SK-N-SH (cell line): ENCODE measurements at regions not wholly inside any gene's neighbourhood (a gene's known extent, or its start where the extent isn't known, plus 50 kb on each side); places are given as distances from the start of the nearest gene placed in this dataset.

Experiments
- CTCF ChIA-PET: fragments of 300-600, 350-600 bp; formaldehyde crosslinking; extraction: SDS; loops from one replicate; lab custom pipeline; 2021; lab: Yijun Ruan, JAX
- POLR2A ChIA-PET: fragments of 350-600 bp; sonication (Branson Sonifier 250); formaldehyde crosslinking; extraction: SDS; loops from one replicate; lab custom pipeline; 2020; ENCODE audit warnings: antibody characterized with exemption, inconsistent platforms; lab: Yijun Ruan, JAX
- DNase-seq: peaks from one replicate; pipeline ENCODE4 v3.0.0; 2012
- H2AFZ ChIP-seq: fragments of 200-600 bp; sonication (generic); 2 replicates; pipeline ENCODE4 v1.8.1; 2016; ENCODE audit warnings: antibody characterized with exemption, mild to moderate bottlenecking, low read depth
- H3F3A ChIP-seq: fragments of 200-600 bp; sonication (generic); replicated peaks from 2 replicates; pipeline ENCODE3; 2016; ENCODE audit warnings: antibody characterized with exemption, mild to moderate bottlenecking; ENCODE audit not compliant: insufficient read depth
- H3K27ac ChIP-seq, 2 experiments: fragments of 200-500 bp in 1 of 2; fragments of 200-600 bp in 1 of 2; sonication (Bioruptor generic) in 1 of 2; sonication (generic), shearing (Covaris generic) in 1 of 2; 2 replicates each; pipeline versions ENCODE4 v1.5.1 to v1.6.1; 2014 to 2016; ENCODE audit warnings: low read depth in 2 of 2, inconsistent platforms in 1 of 2, low read length in 1 of 2, mild to moderate bottlenecking in 1 of 2, mixed read lengths in 1 of 2
- H3K27me3 ChIP-seq: fragments of 200-600 bp; sonication (generic), shearing (Covaris generic); 2 replicates; pipeline ENCODE4 v1.6.1; 2016; ENCODE audit warnings: mixed run types; ENCODE audit not compliant: insufficient read depth
- H3K36me3 ChIP-seq, 2 experiments: fragments of 200-500 bp in 1 of 2; fragments of 200-600 bp in 1 of 2; sonication (Bioruptor generic) in 1 of 2; sonication (generic) in 1 of 2; replicated peaks in 1 of 2; 2 replicates each; pipeline versions ENCODE3 to v1.5.1; 2014 to 2016; ENCODE audit warnings: low read length in 1 of 2, mild to moderate bottlenecking in 1 of 2; ENCODE audit not compliant: insufficient read depth in 2 of 2, control insufficient read depth in 1 of 2
- H3K4me1 ChIP-seq, 2 experiments: fragments of 200-500 bp in 1 of 2; fragments of 200-600 bp in 1 of 2; sonication (Bioruptor generic) in 1 of 2; sonication (generic), shearing (Covaris generic) in 1 of 2; 2 replicates each; pipeline versions ENCODE4 v1.5.1 to v1.6.1; 2014 to 2016; ENCODE audit warnings: low read depth in 1 of 2, low read length in 1 of 2, mixed run types in 1 of 2; ENCODE audit not compliant: insufficient read depth in 2 of 2, control insufficient read depth in 1 of 2
- H3K4me2 ChIP-seq: fragments of 200-600 bp; sonication (generic), shearing (Covaris generic); 2 replicates; pipeline ENCODE4 v1.6.1; 2017; ENCODE audit warnings: mixed run types
- H3K4me3 ChIP-seq, 2 experiments: fragments of 200-500 bp in 1 of 2; fragments of 200-600 bp in 1 of 2; sonication (Bioruptor generic) in 1 of 2; sonication (generic), shearing (Covaris generic) in 1 of 2; 2 replicates each; pipeline versions ENCODE4 v1.5.1 to v1.8.1; 2014 to 2016; ENCODE audit warnings: low read depth in 2 of 2, inconsistent platforms in 1 of 2, low read length in 1 of 2, mild to moderate bottlenecking in 1 of 2, mixed read lengths in 1 of 2, moderate library complexity in 1 of 2
- H3K79me2 ChIP-seq: fragments of 200-600 bp; sonication (generic); 2 replicates; pipeline ENCODE4 v1.8.1; 2017; ENCODE audit warnings: mild to moderate bottlenecking; ENCODE audit not compliant: insufficient read depth
- H3K9ac ChIP-seq: fragments of 200-600 bp; sonication (generic); 2 replicates; pipeline ENCODE4 v1.6.1; 2017; ENCODE audit warnings: mixed run types
- H3K9me2 ChIP-seq: fragments of 200-600 bp; sonication (generic); 2 replicates; pipeline ENCODE4 v1.6.1; 2017; ENCODE audit warnings: mixed run types
- H3K9me3 ChIP-seq: fragments of 200-600 bp; sonication (generic); 2 replicates; pipeline ENCODE4 v1.6.1; 2017; ENCODE audit warnings: mixed run types, mild to moderate bottlenecking, moderate library complexity
- H4K20me1 ChIP-seq: fragments of 200-600 bp; sonication (generic); 2 replicates; pipeline ENCODE4 v1.6.1; 2017; ENCODE audit warnings: mild to moderate bottlenecking, mixed run types; ENCODE audit not compliant: insufficient read depth
- CHD2 ChIP-seq: fragments of 150-350 bp; IDR thresholded peaks from 2 replicates; pipeline ENCODE4 v1.6.1; 2018; ENCODE audit warnings: low read length; ENCODE audit not compliant: partially characterized antibody
- EP300 ChIP-seq, 2 experiments: IDR thresholded peaks; 2 replicates each; pipeline versions ENCODE4 v1.4.0 to v1.6.1; 2012; ENCODE audit warnings: borderline replicate concordance in 1 of 2, low read depth in 1 of 2, low read length in 1 of 2
- FOSL2 ChIP-seq: IDR thresholded peaks from 2 replicates; pipeline ENCODE4 v1.4.0; 2012; ENCODE audit warnings: low read depth, mild to moderate bottlenecking, moderate library complexity, borderline replicate concordance
- GABPA ChIP-seq: IDR thresholded peaks from 2 replicates; pipeline ENCODE4 v1.4.0; 2012; ENCODE audit warnings: low read depth, mild to moderate bottlenecking
- JUND ChIP-seq: IDR thresholded peaks from 2 replicates; pipeline ENCODE4 v1.4.0; 2012
- MEF2A ChIP-seq: IDR thresholded peaks from 2 replicates; pipeline ENCODE4 v1.4.0; 2012; ENCODE audit warnings: low read depth, borderline replicate concordance
- MXI1 ChIP-seq: IDR thresholded peaks from 2 replicates; pipeline ENCODE4 v1.6.1; 2012; ENCODE audit warnings: mild to moderate bottlenecking, low read depth, low read length, improper control_type of control experiment
- NFIC ChIP-seq: IDR thresholded peaks from 2 replicates; pipeline ENCODE4 v1.4.0; 2012; ENCODE audit warnings: borderline replicate concordance
- PBX3 ChIP-seq: IDR thresholded peaks from 2 replicates; pipeline ENCODE4; 2012
- POLR2AphosphoS5 ChIP-seq: IDR thresholded peaks from 2 replicates; pipeline ENCODE4 v1.6.1; 2012; ENCODE audit warnings: low read depth, low read length
- RAD21 ChIP-seq: IDR thresholded peaks from 2 replicates; pipeline ENCODE4 v1.6.1; 2012; ENCODE audit warnings: mild to moderate bottlenecking, low read length
- REST ChIP-seq: IDR thresholded peaks from 2 replicates; pipeline ENCODE4 v1.6.1; 2012; ENCODE audit warnings: mild to moderate bottlenecking, low read depth, low read length, moderate library complexity
- SIN3A ChIP-seq: IDR thresholded peaks from 2 replicates; pipeline ENCODE4 v1.6.1; 2012; ENCODE audit warnings: low read depth, mild to moderate bottlenecking, low read length, moderate library complexity, borderline replicate concordance
- SMC3 ChIP-seq: IDR thresholded peaks from 2 replicates; pipeline ENCODE4 v1.6.1; 2012; ENCODE audit warnings: low read depth, low read length, improper control_type of control experiment
- TAF1 ChIP-seq: IDR thresholded peaks from 2 replicates; pipeline ENCODE4 v1.6.1; 2012; ENCODE audit warnings: low read depth, mild to moderate bottlenecking, low read length, moderate library complexity, borderline replicate concordance
- TCF12 ChIP-seq: IDR thresholded peaks from 2 replicates; pipeline ENCODE4 v1.4.0; 2012
- USF2 ChIP-seq: fragments of 150-350 bp; IDR thresholded peaks from 2 replicates; pipeline ENCODE4 v1.6.1; 2017; ENCODE audit warnings: antibody characterized with exemption, low read length, low read depth, borderline replicate concordance
- YY1 ChIP-seq: IDR thresholded peaks from 2 replicates; pipeline ENCODE4 v1.4.0; 2012; ENCODE audit warnings: low read depth, mild to moderate bottlenecking
- WGBS: methylation state at CpG from one replicate; pipeline ENCODE4 v1.1.6; 2017; ENCODE audit warnings: low lambda C conversion rate; 5-methylcytosine and 5-hydroxymethylcytosine counted together

GRCh38 chr21:38920631-38921398 lies 115.1 kb downstream of the ETS2 start:
- POLR2A ChIA-PET, result no interaction called here
- peaks cover 6% of the 10 kb centered on the region for H3F3A ChIP-seq
- no peaks in the 10 kb centered on the region for H3K9me2 ChIP-seq
- H4K20me1 ChIP-seq, result no peaks in the 10 kb centered on the region
- no peak overlapping the region for H3K9ac ChIP-seq
- peak overlapping the region in 1 of 2 experiments; percentile 51; a peak in 1 of 4 replicates for H3K27ac ChIP-seq
- TF ChIP-seq SIN3A (no peak), PBX3 (peak; percentile 64), YY1 (no peak), FOSL2 (peak; percentile 43; the same call in 1 of the 2 replicates), MEF2A (peak; percentile 73; the same call in 1 of the 2 replicates), JUND (peak; percentile 69), EP300 (IDR thresholded peaks at IDR 0.05; ENCODE audit: borderline replicate concordance in 1 of 2, low read depth in 1 of 2, low read length in 1 of 2) (0 out of 4 replicates have a peak, but pooled peaks of 1 of the 2 experiments have one; percentile 42), TCF12 (peak; percentile 61), NFIC (peak; percentile 52; the same call in 1 of the 2 replicates), POLR2AphosphoS5 (no peak)
- TF ChIP-seq, all 33 proteins: peak for 7
- H3K4me3 ChIP-seq, result no peak overlapping the region
- peak overlapping the region; percentile 34; the same call in 1 of the 2 replicates for H3K4me2 ChIP-seq
- no peaks in the 10 kb centered on the region for H3K79me2 ChIP-seq
- H3K9me3 ChIP-seq, result no peaks in the 10 kb centered on the region
- H3K4me1 ChIP-seq, result peaks cover 0 to 5% of the 10 kb centered on the region in 2 experiments; a peak in 2 of 4 replicates
- no peaks in the 10 kb centered on the region for H3K27me3 ChIP-seq
- no peak overlapping the region for H2AFZ ChIP-seq
- CTCF ChIA-PET, result no interaction called here
- no peaks in the 10 kb centered on the region for H3K36me3 ChIP-seq
- no peak for DNase-seq
- WGBS, result 24% methylated on average over 8 of the region's 8 CpGs

GRCh38 chr21:38918607-38919346 lies 113.0 kb downstream of the ETS2 start:
- H2AFZ ChIP-seq, result no peak overlapping the region
- H3K4me1 ChIP-seq, result peaks cover 0 to 3% of the 10 kb centered on the region in 2 experiments; a peak in 1 of 4 replicates
- DNase-seq, result no peak
- CTCF ChIA-PET, result interaction anchor here (1.1 kb wide), 1 partner anchor 191 kb away, joined by 3 read pairs; no protein-coding TSS in a partner anchor
- no peak overlapping the region for H3K4me3 ChIP-seq
- H3K4me2 ChIP-seq, result no peak overlapping the region
- POLR2A ChIA-PET, result no interaction called here
- H3K9ac ChIP-seq, result no peak overlapping the region
- 95% methylated on average over 5 of the region's 5 CpGs for WGBS
- H3F3A ChIP-seq, result peaks cover 6% of the 10 kb centered on the region
- no peaks in the 10 kb centered on the region for H3K9me2 ChIP-seq
- no peaks in the 10 kb centered on the region for H3K36me3 ChIP-seq
- H3K27me3 ChIP-seq, result no peaks in the 10 kb centered on the region
- H3K79me2 ChIP-seq, result no peaks in the 10 kb centered on the region
- H3K27ac ChIP-seq, result no peak overlapping the region
- no peaks in the 10 kb centered on the region for H4K20me1 ChIP-seq
- H3K9me3 ChIP-seq, result no peaks in the 10 kb centered on the region
- TF ChIP-seq CHD2 (no peak), RAD21 (no peak), TAF1 (no peak), TCF12 (no peak), JUND (no peak), FOSL2 (no peak), SMC3 (no peak), GABPA (no peak), REST (no peak), MXI1 (no peak), USF2 (no peak), SIN3A (no peak)
